Stimulated activated CD8-positive, alpha-beta memory T cell treated with anti-CD3 and anti-CD28 coated beads, Interleukin-7, amount 100 ng/mL, for 24 hours (primary cell): ENCODE measurements at regions not wholly inside any gene's neighbourhood (a gene's known extent, or its start where the extent isn't known, plus 50 kb on each side); places are given as distances from the start of the nearest gene placed in this dataset.

Source experiments
- DNase-seq: peaks from one replicate; pipeline ENCODE4 v3.0.0-alpha.2; 2020; ENCODE audit warnings: low read depth

DNA sequence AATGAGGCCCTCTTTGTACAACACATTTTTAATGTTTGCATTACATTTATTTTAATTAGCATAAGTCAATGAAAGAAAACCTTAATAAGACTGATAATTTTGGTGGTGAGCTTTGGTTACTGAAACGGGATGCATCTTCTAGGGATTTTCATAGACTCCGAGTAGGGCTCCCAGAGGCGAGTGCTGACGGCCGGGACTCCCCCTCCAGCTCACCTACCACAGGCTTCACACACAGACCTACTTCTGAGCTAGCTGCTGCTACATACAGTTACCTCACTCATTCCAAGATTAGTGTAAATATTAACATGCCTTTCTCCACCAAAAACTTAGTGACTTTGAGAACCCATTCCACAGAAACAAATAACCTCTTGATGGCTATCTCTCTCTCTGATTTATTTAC, 271.1 kb downstream of the GALR1 start:
- DNase-seq = no peak

DNA sequence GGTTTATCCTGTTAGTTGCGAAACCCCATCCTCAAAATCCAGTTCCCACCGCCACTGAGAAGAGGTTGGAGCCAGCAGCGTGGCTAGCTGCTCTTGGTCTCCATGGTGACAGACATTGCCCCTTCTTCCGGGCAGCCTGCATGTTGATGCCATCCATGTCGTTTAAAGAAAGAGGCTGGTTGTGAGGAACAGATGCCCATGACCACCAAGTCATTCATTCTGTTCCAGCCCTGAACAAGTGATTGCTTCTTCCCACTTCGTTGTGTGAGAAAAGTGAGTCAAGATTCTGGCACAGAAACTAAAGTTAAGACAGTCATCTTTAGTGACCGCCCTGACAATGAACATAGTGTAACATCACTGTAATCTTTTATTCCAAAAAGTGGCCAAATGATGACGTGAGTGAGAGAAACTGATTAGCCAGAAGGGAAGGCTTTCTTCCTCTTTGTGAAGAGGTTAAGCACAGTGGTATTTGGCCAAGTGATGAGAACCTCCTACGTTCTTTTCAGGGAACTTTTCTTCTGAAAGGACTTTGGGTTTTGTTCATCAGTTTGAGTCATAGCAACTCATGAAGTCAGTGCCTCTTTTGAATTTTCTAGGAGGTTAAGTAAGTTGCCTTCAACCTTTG, 272.5 kb downstream of the GALR1 start:
- no peak for DNase-seq

DNA sequence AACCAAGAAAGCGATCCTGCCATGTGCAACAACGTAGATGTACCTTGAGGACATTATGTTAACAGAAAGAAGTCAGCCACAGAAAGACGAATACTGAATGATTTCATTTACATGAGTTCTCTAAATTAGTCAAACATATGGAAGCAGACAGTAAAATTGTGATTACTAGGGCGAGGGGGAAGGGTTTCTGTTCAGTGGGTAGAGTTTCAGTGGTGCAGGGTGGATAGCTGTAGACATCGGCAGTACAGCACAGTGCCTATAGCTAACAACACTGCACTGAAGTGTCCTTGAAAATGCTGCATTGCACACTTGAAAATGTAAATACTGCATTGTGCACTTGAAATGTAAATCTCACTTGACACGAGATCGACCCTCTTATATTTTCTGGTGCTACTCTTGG, 275.3 kb downstream of the GALR1 start:
- no peak for DNase-seq

DNA sequence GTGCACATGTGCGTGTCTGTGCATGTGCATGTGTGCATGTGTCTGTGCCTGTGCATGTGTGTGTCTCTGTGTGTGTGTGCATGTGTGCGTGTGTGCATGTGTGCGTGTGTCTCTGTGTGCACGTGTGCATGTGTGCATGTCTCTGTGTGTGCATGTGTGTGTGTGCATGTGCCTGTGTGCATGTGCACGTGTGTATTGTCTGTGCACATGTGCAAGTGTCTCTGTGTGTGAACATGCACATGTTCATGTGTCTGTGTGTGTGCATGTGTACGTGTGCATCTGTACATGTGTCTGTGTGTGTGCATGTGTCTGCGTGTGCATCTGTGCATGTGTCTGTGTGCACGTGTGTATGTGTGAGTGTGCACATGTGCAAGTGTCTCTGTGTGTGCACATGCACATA, 277.3 kb downstream of the GALR1 start:
- no peak for DNase-seq

DNA sequence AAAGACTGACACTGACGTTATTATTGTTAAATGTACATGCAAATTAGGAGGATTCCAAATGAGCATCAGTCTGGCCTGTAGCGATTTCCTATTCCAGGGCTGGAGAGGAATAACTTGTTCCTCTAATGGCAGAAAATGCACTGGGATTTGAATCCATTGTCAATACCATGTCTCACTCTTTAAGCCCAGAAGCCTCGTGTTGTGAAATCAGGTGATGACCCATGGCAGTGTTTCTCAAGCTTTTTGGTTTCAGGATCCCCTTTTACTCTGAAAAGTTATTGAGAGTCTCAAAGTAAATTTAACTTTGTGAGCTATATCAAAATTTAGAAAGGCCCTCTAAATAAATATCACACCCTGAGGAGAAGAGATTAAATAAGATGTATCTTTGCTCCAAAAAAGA, 279.2 kb downstream of the GALR1 start:
- no peak for DNase-seq

DNA sequence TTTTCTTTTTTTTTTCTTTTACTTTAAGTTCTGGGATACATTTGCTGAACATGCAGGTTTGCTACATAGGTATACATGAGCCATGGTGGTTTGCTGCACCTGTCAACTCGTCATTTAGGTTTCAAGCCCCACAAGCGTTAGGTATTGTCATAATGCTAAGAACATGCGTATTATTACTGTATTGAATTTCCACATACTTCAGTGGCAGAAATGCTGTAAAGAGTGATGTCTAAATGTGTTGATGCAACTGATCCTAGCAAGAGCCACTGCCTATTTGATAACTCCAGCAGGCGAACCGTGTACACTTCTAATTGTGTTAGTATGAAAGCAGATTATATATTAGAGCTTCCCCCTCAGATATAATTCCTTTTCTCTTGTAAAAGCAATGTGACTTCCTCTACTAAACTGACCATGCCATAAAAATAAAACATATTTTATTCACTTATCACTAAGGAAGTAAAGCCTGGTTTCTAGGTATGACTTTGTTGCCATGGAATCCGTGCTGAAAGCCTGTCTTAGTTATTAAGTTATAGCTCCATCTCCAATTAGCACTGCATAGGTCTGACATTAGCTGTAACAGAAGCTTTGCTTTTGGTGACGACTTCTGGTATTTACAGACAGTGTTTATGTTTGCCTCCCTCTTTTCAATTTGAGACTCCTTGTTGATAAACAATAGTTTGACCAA, 280.0 kb downstream of the GALR1 start:
- DNase-seq = no peak

DNA sequence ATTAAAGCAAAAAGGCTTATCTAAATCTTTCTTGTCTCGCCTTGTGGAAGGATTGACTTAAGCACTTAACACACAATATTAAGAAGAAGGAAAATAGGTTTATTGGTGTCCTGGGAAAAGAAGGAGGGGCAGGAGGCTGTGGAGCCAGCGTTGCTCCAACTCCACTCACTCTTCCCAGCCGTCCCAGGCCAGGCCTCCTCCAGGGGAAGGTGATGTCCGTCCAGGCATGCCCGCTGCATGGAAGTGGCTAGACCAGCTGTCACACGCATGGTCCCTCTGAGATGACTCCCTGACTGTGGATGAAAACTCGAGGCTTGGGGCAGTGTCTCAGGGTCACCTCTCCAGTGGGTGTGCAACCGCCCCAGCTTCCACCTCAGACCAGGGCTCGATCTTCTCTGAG, 281.1 kb downstream of the GALR1 start:
- DNase-seq = no peak

DNA sequence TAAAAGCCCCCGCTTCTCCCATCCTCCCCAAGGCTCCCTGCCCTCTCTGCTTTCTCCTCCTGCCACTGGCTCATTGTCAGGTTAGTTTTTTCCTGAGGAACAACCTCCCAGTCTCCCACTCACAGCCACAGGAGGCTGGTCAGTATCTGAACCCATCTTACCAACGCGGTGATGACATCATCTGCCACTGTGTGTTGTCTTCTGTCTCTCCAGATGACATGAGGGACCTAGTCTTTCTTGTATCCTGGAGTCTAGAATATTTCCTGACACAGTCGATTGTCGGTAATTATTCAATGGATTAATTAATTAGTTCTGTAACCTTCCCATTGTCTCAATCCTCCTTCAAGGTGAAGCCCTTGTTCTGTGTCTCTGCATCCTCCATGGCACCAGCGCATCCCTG, 290.2 kb downstream of the GALR1 start:
- no peak for DNase-seq

DNA sequence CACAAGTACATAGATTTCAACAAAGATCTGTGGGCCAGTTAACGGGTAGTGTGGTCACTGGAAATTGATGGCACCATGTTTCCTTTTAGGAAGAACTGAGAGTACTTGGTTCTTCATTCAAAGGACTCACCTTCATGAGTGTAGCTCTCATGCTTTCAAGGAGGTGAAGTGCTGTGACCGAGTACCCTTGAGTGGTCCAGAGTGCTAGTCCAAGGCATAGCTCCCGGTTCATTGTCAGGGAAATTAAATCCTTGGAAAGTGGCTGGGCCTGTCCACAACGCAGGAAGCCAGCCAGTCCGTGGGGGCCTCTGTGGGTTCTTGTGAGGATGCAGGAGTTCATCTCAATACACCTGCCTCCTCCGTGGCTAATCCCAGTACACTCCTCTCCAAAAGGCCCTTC, 295.1 kb downstream of the GALR1 start:
- no peak for DNase-seq

DNA sequence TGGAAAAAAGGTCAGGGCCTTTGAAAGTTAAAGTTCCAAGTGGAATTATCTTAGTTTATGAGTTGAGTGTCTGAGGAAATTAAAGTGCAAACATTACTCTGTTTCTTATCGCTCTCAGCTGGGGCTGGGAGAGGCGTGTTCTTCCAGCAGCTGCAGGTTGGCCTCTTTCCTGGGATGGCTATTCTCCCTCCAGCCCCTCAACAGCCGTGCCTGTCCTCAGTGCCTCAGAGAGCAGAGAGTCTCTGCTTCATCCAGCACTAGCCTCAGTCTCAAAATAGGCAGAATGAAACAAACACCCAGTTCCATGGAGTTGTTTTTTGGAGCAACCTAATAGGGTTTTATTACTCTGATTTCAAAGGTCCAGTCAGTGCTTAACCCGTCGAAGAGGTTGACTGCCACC, 298.1 kb downstream of the GALR1 start:
- no peak for DNase-seq

DNA sequence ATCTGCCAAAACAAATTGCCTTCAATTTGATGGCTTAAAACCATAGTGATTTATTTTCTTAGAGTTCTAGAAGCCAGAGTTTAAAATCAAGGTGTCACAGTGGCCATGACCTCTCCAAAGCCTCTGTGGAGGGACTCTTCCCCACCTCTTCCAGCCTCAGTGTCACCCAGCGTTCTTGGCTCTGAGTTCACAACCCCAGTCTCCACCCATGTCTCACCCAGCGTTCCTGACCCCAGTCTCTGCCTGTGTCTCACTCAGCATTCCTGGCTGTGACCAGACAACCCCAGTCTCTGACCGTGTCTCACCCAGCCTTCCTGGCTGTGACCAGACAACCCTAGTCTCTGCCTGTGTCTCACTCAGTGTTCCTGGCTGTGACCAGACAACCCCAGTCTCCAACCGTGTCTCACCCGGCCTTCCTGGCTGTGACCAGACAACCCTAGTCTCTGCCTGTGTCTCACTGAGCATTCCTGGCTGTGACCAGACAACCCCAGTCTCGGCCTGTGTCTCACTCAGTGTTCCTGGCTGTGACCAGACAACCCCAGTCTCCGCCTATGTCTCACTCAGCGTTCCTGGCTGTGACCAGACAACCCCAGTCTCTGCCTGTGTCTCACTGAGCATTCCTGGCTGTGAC, 299.3 kb downstream of the GALR1 start:
- DNase-seq = no peak

DNA sequence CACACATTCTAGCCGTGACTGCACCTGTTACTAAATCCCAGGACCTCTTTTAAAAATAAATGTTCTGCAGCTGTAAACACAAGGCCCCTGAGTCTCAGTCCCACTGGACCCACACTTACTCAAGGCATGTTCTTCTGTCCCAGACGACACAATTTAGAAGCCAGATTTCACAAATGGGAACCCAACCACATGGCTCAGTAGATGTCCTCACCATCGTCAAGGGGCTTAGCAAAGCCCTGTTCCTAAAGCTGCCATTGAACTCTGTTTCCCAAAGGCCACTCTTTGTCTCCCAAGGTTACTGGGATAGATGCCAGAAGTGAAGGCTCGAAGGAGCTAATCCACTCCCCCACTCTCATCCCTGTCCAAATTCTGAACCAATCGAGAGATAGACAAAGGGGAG, 301.0 kb downstream of the GALR1 start:
- DNase-seq = no peak

DNA sequence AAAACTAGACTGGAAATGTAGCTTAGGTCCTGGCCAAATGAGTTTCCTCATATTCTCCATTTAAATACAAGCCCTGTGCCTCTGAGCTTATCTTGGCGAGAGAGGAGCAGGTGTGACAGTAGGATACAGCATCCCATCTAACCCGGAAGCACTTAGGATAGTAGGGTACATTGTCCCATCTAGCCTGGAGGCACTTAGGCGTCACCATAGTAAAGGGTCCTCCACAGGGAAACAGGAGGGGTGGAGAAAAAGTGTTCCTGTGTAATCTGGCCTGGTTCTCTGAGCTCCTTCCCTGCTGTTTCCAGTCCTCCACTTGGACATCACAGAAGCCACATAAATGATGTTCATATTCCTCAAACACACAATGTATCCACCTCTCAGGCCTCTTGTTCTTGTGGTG, 301.4 kb downstream of the GALR1 start:
- DNase-seq = no peak

DNA sequence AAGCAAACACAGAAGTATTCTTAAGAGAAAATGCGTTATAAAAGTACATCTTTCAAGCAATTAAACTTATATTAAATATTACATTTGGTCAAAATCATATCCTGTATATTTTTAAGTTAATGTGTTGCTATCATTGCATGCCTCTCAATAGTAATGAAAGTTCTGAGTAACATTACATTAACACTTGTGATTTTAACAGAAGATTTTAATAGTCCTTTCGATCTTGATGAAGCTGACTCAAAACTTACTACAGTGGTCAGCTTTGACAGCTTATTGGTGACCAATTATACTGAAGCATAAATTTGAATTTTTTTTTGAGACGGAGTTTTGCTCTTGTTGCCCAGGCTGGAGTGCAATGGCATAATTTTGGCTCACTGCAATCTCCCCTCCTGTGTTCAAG, 303.3 kb downstream of the GALR1 start:
- DNase-seq = no peak

DNA sequence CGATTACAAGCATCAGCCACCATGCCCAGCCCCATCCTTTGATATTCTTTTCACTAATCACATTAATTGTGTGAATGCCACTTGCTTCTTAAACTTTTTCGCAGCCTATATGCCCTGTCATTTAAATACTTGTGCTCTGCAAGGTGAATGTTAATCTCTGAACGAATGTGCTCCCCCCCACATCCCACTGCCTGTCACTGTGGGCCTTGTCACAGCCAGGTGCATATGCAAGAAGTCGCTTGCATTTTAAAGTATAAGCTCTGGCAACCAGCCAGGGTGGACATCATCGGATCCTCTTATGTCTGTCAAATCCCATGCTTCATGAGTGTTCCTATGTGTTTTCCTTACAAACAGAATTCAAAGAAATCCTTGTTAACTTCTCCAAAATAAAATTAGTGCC, 304.4 kb downstream of the GALR1 start:
- no peak for DNase-seq

DNA sequence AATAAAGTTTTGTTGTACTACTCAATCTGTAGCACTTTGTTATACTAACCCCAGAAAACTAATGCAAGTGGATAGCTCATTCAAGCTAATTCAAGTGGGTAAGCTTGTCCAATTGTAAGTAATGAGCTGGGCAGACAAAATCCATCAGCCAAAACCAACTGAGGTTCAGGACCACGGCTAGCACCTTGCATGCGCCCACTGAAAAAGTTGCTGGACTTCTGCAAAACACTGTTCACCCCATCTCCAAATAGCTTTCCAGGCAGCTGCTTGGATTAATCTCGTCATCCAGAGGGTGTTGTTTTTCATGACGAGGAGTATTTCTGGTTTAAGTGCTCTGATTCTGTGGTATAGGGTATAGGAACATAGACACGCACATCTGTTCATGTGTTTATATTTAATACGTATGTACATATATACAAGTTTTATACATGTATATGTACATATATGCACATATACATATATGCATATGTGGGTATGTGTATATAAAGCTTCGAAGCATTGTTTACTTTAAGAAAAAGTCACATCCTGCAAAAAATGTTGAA, 307.5 kb downstream of the GALR1 start:
- DNase-seq = no peak

DNA sequence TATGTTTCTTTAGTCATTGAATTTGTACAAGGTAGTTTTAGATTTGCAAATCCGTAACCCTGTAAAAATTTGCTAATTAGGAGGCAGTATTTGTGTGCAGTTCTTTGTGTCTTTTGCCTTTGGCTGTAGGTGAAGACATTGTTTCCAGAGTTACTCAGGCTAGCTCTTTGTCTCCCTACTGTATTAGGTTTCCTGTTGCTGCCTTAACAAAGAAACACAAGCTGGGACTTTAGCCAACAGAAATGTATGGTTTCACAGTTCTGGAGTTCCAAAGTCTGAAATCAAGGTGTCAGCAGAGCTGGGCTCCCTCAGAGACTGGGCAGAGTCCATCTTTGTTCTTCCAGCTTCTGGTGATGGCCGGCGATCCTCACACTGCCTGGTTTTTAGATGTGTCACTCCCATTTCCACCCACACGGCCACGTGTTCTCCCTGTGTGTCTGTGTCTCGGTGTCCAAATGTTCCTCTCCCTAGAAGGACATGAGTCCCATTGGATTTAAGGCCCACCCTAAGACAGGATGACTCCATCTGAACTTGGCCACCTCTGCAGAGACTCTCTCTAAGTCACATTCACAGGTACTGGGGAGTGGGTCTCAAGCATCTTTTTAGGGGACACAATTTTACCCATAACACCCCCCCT, 309.7 kb downstream of the GALR1 start:
- no peak for DNase-seq

DNA sequence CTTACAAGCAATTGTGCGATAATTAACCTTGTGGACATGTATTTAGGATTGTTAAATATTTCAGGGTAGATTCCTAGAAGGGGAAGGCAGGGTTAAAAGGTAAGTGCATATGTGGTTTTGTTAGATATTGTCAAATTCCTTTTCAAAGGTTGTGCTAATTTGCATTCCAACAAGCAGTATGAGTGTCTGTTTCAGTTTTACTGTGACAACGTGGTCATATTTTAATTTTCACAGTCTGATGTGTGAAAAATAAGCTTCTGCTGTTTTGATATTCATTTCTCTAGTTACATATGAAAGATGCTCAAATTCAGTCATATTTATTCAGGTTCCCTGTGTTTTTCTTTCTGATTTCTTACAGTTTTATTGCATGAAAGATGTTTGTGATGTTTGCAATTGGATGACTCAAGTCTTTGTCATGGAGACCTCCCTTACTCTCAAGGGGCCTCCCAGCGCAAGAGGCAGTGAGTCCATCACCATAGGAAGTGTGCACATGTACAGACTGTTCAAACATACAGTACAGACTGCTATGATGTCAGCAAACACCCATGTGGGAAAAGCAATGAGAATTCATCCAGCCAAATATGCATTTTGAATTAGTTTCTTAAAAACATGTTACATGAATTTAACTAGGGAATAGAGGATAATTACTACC, 310.8 kb downstream of the GALR1 start:
- DNase-seq = no peak

DNA sequence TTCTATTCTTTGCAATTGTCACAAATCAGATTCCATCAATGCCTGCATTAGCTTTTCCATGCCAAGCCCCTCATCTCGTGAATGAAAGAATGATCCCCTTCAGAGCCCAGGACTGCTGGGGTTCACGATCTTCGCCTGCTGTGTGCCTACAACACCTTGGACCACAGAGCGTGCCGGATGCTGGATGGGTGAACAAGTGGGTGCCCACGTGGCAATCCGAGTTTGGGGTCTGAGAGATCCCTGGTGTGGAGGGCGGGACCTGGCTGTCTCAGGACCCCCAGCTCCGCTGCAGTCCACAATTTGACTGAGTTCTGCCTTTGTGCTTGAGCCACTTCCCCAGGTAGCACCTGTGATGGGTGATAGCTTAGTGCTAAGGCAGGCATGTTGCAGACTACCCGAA, 317.0 kb downstream of the GALR1 start:
- no peak for DNase-seq

DNA sequence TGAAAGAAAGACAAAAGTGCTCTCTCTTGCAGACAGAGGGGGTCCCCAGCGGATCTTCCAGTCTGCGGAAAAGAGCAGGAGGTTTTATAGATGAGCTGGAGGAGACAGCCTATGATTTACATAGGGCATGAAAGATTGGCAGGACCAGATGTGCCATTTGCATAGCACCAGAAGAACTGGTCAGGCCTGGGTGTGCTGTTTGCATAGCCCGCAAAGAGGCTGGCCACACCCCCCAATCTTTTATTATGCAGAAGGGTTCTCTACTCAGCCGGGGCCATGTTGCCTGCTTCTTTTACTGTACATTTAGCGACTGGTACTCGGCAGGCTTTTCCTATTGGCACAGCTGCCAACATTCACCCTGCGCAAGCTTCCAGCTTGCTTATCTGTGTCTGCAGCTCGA, 317.6 kb downstream of the GALR1 start:
- DNase-seq = no peak

DNA sequence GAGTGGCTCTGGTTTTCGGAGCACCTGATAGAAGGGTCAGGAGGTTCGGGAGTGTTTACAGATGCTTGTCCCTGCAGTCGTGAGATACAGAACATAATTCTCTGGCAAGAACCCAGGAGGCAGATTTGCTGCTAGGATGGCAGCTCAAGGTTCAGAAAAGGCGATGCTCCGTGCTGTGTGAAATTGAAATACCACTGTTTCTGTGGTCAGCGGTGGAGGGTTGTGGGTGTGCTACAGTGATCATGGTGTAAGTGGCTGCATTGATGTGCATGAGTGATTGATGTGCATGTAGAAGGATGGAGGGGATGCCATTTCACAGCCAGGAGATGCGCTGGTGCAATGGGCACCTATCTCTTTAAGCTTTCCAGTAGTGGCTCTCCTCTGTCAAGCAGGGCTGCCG, 322.1 kb downstream of the GALR1 start:
- DNase-seq = no peak

DNA sequence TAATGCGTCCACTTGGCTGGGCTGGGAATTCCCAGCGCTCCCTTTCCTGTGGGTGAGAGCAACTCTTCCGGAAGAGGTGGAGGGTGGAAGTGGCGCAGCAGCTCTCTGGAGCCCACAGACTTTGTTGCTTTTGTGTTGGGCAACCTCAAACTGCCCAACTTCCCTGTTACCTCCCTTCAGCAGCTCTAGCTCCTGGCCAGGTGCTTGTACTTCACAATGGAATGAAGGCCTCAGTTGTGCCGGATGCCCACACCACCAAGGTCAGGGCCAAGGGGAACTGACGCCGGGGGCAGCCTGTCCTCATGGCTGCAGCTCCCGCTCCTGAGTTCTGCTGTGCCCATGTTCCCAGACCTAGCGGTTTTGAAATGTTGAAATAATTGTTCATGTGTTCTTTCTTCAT, 322.9 kb downstream of the GALR1 start:
- DNase-seq = no peak

DNA sequence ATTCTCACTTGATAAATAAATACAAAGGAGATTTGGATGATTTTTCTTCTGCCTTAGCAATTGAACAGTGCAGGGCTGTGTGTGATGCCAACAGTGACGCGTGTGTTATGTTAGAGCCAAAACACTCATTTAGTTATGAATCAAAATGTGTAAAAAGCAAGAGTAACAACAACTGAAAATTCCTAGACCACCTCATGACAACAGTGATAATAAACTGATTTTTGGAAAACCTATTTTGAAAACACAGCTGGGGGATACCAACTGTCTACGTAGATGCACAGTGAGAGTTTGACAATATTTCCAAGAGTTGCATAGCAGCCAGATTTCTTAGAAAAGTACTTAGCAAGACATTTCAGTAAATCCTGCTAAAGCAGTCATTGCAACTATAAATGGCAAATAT, 323.9 kb downstream of the GALR1 start:
- no peak for DNase-seq
